GM23338 (cell line): ENCODE measurements at regions not wholly inside any gene's neighbourhood (a gene's known extent, or its start where the extent isn't known, plus 50 kb on each side); places are given as distances from the start of the nearest gene placed in this dataset.

Experiments used
- ATAC-seq: fragments of 200-7000 bp; cut with Tn5 transposase; 3 replicates; pipeline ENCODE4 v1.9.1; 2020
- DNase-seq: peaks from one replicate; pipeline ENCODE4 v3.0.0-alpha.2; 2015; ENCODE audit warnings: low spot score
- H2AFZ ChIP-seq: fragments of 200-600 bp; sonication (generic); 2 replicates; pipeline ENCODE4 v1.8.0; 2016; ENCODE audit warnings: antibody characterized with exemption, mild to moderate bottlenecking, moderate library complexity
- H3F3A ChIP-seq: fragments of 200-600 bp; sonication (generic); replicated peaks from 2 replicates; pipeline ENCODE4 v1.8.0; 2017; ENCODE audit warnings: antibody characterized with exemption, mixed run types, low read depth
- H3K27ac ChIP-seq: fragments of 200-600 bp; sonication (generic); 2 replicates; pipeline ENCODE4 v1.6.1; 2016; ENCODE audit warnings: low read depth
- H3K27me3 ChIP-seq: fragments of 200-600 bp; sonication (generic); 2 replicates; pipeline ENCODE4 v1.8.0; 2016; ENCODE audit warnings: mild to moderate bottlenecking, mixed run types, moderate library complexity; ENCODE audit not compliant: insufficient read depth
- H3K36me3 ChIP-seq: fragments of 200-600 bp; sonication (generic); 2 replicates; pipeline ENCODE4 v1.8.0; 2016; ENCODE audit warnings: mild to moderate bottlenecking; ENCODE audit not compliant: insufficient read depth
- H3K4me1 ChIP-seq: fragments of 200-600 bp; sonication (generic); 2 replicates; pipeline ENCODE4 v1.8.0; 2016; ENCODE audit warnings: mild to moderate bottlenecking, moderate library complexity; ENCODE audit not compliant: insufficient read depth
- H3K4me2 ChIP-seq: fragments of 200-600 bp; sonication (generic); 2 replicates; pipeline ENCODE4 v1.7.1; 2017; ENCODE audit warnings: mixed run types
- H3K4me3 ChIP-seq: fragments of 200-600 bp; sonication (generic); 2 replicates; pipeline ENCODE4 v1.6.1; 2016; ENCODE audit warnings: mixed run types
- H3K79me2 ChIP-seq: fragments of 200-600 bp; sonication (generic); replicated peaks from 2 replicates; pipeline ENCODE4 v1.8.0; 2017; ENCODE audit warnings: mild to moderate bottlenecking; ENCODE audit not compliant: insufficient read depth
- H3K9me2 ChIP-seq: fragments of 200-600 bp; sonication (generic); 2 replicates; pipeline ENCODE4 v1.8.0; 2017; ENCODE audit not compliant: insufficient read depth
- H4K20me1 ChIP-seq: fragments of 200-600 bp; sonication (generic); replicated peaks from 2 replicates; pipeline ENCODE4 v1.8.0; 2017; ENCODE audit warnings: mild to moderate bottlenecking; ENCODE audit not compliant: insufficient read depth
- H3K27ac Mint-ChIP-seq: 2 replicates; pipeline ENCODE4 v1.8.0; 2020; ENCODE audit warnings: inconsistent platforms, mild to moderate bottlenecking, moderate library complexity, mixed read lengths
- H3K27me3 Mint-ChIP-seq: 3 replicates; pipeline ENCODE4 v1.8.0; 2022; ENCODE audit warnings: low read depth, mild to moderate bottlenecking, moderate library complexity, mixed read lengths, inconsistent platforms; ENCODE audit not compliant: insufficient read depth, poor library complexity
- H3K36me3 Mint-ChIP-seq: 3 replicates; pipeline ENCODE4 v1.8.0; 2021; ENCODE audit warnings: low read depth, mild to moderate bottlenecking, inconsistent platforms, moderate library complexity, mixed read lengths
- H3K4me1 Mint-ChIP-seq: 3 replicates; pipeline ENCODE4 v1.8.0; 2020; ENCODE audit warnings: mild to moderate bottlenecking, inconsistent platforms, mixed read lengths
- H3K4me3 Mint-ChIP-seq: 3 replicates; pipeline ENCODE4 v1.8.0; 2021; ENCODE audit warnings: moderate library complexity, mild to moderate bottlenecking, inconsistent platforms, mixed read lengths
- H3K9me3 Mint-ChIP-seq: 3 replicates; pipeline ENCODE4 v1.8.0; 2020; ENCODE audit warnings: moderate library complexity, mild to moderate bottlenecking, inconsistent platforms, mixed read lengths
- CREB1 ChIP-seq: fragments of 250-450 bp; sonication (Bioruptor Pico); IDR thresholded peaks from 2 replicates; pipeline ENCODE4 v1.5.0; 2020; ENCODE audit warnings: low read depth, mild to moderate bottlenecking, moderate library complexity
- CTCF ChIP-seq, 2 experiments: fragments of 200-600 bp in 1 of 2; sonication (generic) in 1 of 2; conservative IDR thresholded peaks; 2 replicates each; pipeline versions ENCODE4 v1.5.1 to v1.6.1; 2016 to 2017; ENCODE audit warnings: antibody characterized with exemption in 2 of 2, low read depth in 2 of 2, mild to moderate bottlenecking in 2 of 2, moderate library complexity in 1 of 2
- ETS1 ChIP-seq: IDR thresholded peaks from 2 replicates; pipeline ENCODE4 v1.6.1; 2016; ENCODE audit warnings: antibody characterized with exemption
- EZH2 ChIP-seq: fragments of 200-600 bp; sonication (generic); IDR thresholded peaks from one replicate; pipeline ENCODE4 v1.8.0; 2017; ENCODE audit warnings: antibody characterized with exemption, mild to moderate bottlenecking, low read depth; ENCODE audit not compliant: unreplicated experiment
- EZH2phosphoT487 ChIP-seq: fragments of 200-600 bp; sonication (generic); IDR thresholded peaks from one replicate; pipeline ENCODE4 v1.8.1; 2018; ENCODE audit warnings: antibody characterized with exemption; ENCODE audit not compliant: unreplicated experiment
- JUNB ChIP-seq: IDR thresholded peaks from one replicate; pipeline ENCODE4 v1.6.1; 2016; ENCODE audit warnings: antibody characterized with exemption; ENCODE audit not compliant: unreplicated experiment
- NANOG ChIP-seq: IDR thresholded peaks from 2 replicates; pipeline ENCODE4 v1.6.1; 2016; ENCODE audit warnings: antibody characterized with exemption, borderline replicate concordance
- POLR2AphosphoS5 ChIP-seq: IDR thresholded peaks from 2 replicates; pipeline ENCODE4 v1.6.1; 2016; ENCODE audit warnings: antibody characterized with exemption, low read depth
- REST ChIP-seq: IDR thresholded peaks from one replicate; pipeline ENCODE4 v1.6.1; 2018; ENCODE audit warnings: antibody characterized with exemption; ENCODE audit not compliant: unreplicated experiment
- STAT1 ChIP-seq: IDR thresholded peaks from one replicate; pipeline ENCODE4 v1.6.1; 2016; ENCODE audit warnings: antibody characterized with exemption; ENCODE audit not compliant: unreplicated experiment
- ZNF114 ChIP-seq: fragments of 250-450 bp; sonication (Bioruptor Pico); IDR thresholded peaks from 2 replicates; pipeline ENCODE4 v1.5.0; 2020; ENCODE audit warnings: mild to moderate bottlenecking, moderate library complexity
- ZNF331 ChIP-seq: fragments of 250-450 bp; sonication (Bioruptor Pico); IDR thresholded peaks from 2 replicates; pipeline ENCODE4 v1.5.0; 2020; ENCODE audit warnings: low read depth, mild to moderate bottlenecking, moderate library complexity

DNA sequence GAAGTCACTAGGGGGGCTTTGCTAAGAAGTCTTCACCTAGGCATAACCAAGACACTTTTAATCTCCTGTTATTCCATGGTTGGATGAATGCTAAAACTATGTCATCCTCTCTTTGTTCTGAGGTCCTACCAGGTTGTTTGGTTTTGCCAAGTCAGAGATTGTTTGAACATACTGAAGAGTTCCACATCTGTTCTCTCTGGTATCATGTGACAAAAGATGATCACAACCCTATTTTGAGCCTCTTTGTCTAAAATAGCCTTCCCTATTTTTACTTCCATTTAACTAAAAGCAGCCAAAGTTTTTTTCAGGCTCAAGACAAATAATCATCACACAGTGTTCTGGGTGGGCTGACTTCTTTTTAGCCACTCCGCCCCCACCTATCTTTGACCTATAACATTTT is 218.4 kb upstream of the LMCD1 start (continued):
- no peak for TF ChIP-seq ETS1
- no peak for TF ChIP-seq NANOG
- TF ChIP-seq JUNB = no peak
- TF ChIP-seq CTCF (conservative IDR thresholded peaks at IDR 0.05; ENCODE audit: low read depth in 2 of 2) = no peak
- TF ChIP-seq EZH2 = no peak
- TF ChIP-seq POLR2AphosphoS5 = no peak
- no peak for TF ChIP-seq STAT1
- no peak for TF ChIP-seq ZNF331 (CRISPR knock-in tag)
- TF ChIP-seq REST = no peak

GRCh38 chr3:8286086-8286485 is 215.5 kb upstream of the LMCD1 start:
- H3K9me3 Mint-ChIP-seq = no peaks in the 10 kb centered on the region

More at GRCh38 chr3:8286086-8286485, 215.5 kb upstream of the LMCD1 start:
- no peaks in the 10 kb centered on the region for H3K27me3 ChIP-seq
- H3K27ac ChIP-seq = no peak overlapping the region
- no peaks in the 10 kb centered on the region for H3K79me2 ChIP-seq
- no peaks in the 10 kb centered on the region for H3K36me3 Mint-ChIP-seq
- H3F3A ChIP-seq = no peaks in the 10 kb centered on the region
- peaks cover 8% of the 10 kb centered on the region for H3K4me1 Mint-ChIP-seq
- no peaks in the 10 kb centered on the region for H4K20me1 ChIP-seq
- H2AFZ ChIP-seq = peak overlapping the region; percentile 90; the same call in 1 of the 2 replicates
- H3K4me1 ChIP-seq = no peaks in the 10 kb centered on the region
- no peak for ATAC-seq
- no peak overlapping the region for H3K27ac Mint-ChIP-seq
- H3K9me2 ChIP-seq = 0 out of 2 replicates have a peak, but pooled peaks cover 9% of the 10 kb centered on the region
- no peaks in the 10 kb centered on the region for H3K36me3 ChIP-seq
- TF ChIP-seq POLR2AphosphoS5 (no peak), CTCF (conservative IDR thresholded peaks at IDR 0.05; ENCODE audit: low read depth in 2 of 2) (no peak), ETS1 (no peak), STAT1 (no peak), CREB1 (CRISPR knock-in tag) (no peak), ZNF331 (CRISPR knock-in tag) (no peak), EZH2phosphoT487 (no peak), JUNB (no peak), ZNF114 (no peak)
- DNase-seq = no peak
- H3K4me3 Mint-ChIP-seq = no peak overlapping the region
- H3K27me3 Mint-ChIP-seq = no peaks in the 10 kb centered on the region
- no peak overlapping the region for H3K4me3 ChIP-seq
- no peak overlapping the region for H3K4me2 ChIP-seq
